ENCODE measurements at regions not wholly inside any gene's neighbourhood (a gene's known extent, or its start where the extent isn't known, plus 50 kb on each side); places are given as distances from the start of the nearest gene placed in this dataset.

DNA sequence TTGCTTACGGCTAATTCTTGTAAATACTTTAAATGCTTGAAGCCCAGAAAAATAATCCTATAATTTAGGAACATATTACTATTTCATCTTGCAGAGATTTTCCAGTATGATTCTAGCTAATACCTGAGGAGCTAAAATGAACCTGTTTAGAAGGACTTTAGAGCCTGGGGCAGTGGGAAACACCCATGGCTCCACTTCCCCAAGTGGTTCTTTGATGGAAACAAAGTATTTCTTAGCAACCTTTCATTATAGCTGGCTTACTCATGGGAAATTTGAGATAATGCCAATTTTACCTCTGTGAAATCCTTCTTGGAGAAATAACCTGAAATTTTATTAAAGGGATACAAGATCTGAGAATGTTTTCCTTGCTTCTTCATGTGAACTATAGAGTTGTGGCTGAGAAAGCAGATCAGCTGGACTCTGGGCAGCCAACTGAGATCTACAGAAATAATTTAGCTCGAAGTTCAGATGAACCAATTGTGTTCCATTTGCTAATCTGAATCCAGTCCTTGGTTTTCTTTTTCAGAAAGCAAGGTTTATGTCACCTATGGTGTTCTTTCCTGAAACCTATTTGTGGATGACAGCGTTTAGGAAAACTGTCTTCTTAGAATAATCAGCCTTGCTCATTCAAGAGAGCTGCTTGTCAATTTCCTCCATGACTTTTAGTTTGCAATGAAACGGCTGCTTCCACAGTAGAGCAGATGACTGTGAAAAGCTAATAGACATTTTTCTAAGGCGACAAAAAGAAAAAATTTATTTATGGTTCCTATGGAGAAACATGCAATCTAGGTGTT is 141.8 kb upstream of the CPM start:
- TF ChIP-seq, protein P1, sequence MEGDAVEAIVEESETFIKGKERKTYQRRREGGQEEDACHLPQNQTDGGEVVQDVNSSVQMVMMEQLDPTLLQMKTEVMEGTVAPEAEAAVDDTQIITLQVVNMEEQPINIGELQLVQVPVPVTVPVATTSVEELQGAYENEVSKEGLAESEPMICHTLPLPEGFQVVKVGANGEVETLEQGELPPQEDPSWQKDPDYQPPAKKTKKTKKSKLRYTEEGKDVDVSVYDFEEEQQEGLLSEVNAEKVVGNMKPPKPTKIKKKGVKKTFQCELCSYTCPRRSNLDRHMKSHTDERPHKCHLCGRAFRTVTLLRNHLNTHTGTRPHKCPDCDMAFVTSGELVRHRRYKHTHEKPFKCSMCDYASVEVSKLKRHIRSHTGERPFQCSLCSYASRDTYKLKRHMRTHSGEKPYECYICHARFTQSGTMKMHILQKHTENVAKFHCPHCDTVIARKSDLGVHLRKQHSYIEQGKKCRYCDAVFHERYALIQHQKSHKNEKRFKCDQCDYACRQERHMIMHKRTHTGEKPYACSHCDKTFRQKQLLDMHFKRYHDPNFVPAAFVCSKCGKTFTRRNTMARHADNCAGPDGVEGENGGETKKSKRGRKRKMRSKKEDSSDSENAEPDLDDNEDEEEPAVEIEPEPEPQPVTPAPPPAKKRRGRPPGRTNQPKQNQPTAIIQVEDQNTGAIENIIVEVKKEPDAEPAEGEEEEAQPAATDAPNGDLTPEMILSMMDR (IDR thresholded peaks at IDR 0.05), result no peak
- TF ChIP-seq POLR2A (IDR thresholded peaks at IDR 0.05), result no peak

Data from Peyer's patch (tissue), 4 donors.